ENCODE measurements at regions not wholly inside any gene's neighbourhood (a gene's known extent, or its start where the extent isn't known, plus 50 kb on each side); places are given as distances from the start of the nearest gene placed in this dataset.

DNA sequence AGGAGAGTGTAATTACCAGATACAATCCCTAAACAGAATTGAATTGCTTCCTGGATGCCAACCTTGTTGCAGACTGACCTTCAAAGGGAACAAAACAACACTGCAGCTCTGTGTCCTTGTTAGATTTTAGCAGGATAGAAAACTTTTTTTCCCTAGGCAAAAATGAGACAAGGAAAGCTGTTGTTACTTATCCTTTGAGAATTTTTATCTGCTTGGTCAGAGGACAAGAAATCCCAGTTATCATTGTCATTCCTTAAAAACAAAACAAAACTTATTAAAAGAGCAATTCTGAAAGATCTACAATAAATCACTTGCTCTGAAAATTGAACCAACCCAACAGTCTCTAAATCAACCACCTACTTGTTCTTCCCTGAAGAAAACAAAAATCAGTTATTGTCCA, 652.6 kb downstream of the REEP3 start:
- Histone ChIP-seq H3K27me3 (ENCODE audit: low read length) (no peaks in the 10 kb centered on the region), H3K9ac (ENCODE audit: low read length) (no peak overlapping the region), H3F3A (ENCODE audit: insufficient read depth) (no peaks in the 10 kb centered on the region), H3K9me2 (replicated peaks; ENCODE audit: insufficient read depth, low read length) (no peaks in the 10 kb centered on the region), H2AFZ (ENCODE audit: low read depth, low read length, severe bottlenecking) (no peak overlapping the region), H3K9me3 (ENCODE audit: insufficient read depth, low read length) (no peaks in the 10 kb centered on the region), H3K4me3 (ENCODE audit: insufficient read depth, low read length, poor library complexity, severe bottlenecking) (no peak overlapping the region), H3K27ac (ENCODE audit: low read depth, low read length) (no peak overlapping the region), H3K36me3 (ENCODE audit: low read length) (no peaks in the 10 kb centered on the region), H3K4me2 (ENCODE audit: low read depth, low read length, poor library complexity, severe bottlenecking) (no peak overlapping the region), H3K79me2 (ENCODE audit: insufficient read depth, low read length) (no peaks in the 10 kb centered on the region), H4K20me1 (ENCODE audit: low read depth, low read length) (no peaks in the 10 kb centered on the region)
- TF ChIP-seq, protein P1, sequence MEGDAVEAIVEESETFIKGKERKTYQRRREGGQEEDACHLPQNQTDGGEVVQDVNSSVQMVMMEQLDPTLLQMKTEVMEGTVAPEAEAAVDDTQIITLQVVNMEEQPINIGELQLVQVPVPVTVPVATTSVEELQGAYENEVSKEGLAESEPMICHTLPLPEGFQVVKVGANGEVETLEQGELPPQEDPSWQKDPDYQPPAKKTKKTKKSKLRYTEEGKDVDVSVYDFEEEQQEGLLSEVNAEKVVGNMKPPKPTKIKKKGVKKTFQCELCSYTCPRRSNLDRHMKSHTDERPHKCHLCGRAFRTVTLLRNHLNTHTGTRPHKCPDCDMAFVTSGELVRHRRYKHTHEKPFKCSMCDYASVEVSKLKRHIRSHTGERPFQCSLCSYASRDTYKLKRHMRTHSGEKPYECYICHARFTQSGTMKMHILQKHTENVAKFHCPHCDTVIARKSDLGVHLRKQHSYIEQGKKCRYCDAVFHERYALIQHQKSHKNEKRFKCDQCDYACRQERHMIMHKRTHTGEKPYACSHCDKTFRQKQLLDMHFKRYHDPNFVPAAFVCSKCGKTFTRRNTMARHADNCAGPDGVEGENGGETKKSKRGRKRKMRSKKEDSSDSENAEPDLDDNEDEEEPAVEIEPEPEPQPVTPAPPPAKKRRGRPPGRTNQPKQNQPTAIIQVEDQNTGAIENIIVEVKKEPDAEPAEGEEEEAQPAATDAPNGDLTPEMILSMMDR (IDR thresholded peaks at IDR 0.05; ENCODE audit: insufficient read depth, low read length, poor library complexity, severe bottlenecking) = no peak
- no peak for TF ChIP-seq EZH2phosphoT487 (conservative IDR thresholded peaks at IDR 0.05; ENCODE audit: low read length)

DNA sequence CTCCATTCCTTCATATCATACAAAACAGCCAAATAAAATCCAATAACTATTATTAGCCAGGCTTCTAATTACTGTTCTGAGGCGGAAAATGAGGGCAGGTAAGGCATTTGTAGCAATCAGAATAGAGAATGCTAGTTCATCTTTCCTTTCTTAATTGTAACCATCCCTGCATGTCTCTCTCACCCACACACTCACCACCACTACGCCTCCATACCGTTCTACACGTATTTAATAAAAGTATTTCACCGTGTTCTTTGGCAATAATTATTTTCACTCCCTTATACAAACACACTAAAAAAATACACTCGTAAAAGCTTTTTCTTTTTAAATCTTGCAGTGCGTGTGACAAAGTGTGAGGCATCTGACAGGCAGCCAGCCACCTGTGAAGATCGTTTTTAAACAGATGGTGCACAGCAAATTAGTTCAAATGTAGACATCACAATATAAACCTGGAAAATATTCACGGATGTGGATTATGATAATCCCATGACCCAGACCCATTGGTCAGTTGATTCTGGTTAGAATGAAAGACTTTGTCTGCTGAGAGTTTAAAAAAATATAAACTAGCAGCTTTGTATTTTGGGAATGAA, 653.6 kb downstream of the REEP3 start:
- Histone ChIP-seq H3K36me3 (ENCODE audit: low read length) (no peaks in the 10 kb centered on the region), H3K27me3 (ENCODE audit: low read length) (no peaks in the 10 kb centered on the region), H3K9me3 (ENCODE audit: insufficient read depth, low read length) (no peaks in the 10 kb centered on the region), H3K79me2 (ENCODE audit: insufficient read depth, low read length) (no peaks in the 10 kb centered on the region), H3K9ac (ENCODE audit: low read length) (no peak overlapping the region), H4K20me1 (ENCODE audit: low read depth, low read length) (no peaks in the 10 kb centered on the region), H2AFZ (ENCODE audit: low read depth, low read length, severe bottlenecking) (no peak overlapping the region), H3K9me2 (replicated peaks; ENCODE audit: insufficient read depth, low read length) (no peaks in the 10 kb centered on the region), H3F3A (ENCODE audit: insufficient read depth) (no peaks in the 10 kb centered on the region), H3K4me3 (ENCODE audit: insufficient read depth, low read length, poor library complexity, severe bottlenecking) (no peak overlapping the region), H3K4me2 (ENCODE audit: low read depth, low read length, poor library complexity, severe bottlenecking) (no peak overlapping the region), H3K27ac (ENCODE audit: low read depth, low read length) (no peak overlapping the region)
- no peak for TF ChIP-seq EZH2phosphoT487 (conservative IDR thresholded peaks at IDR 0.05; ENCODE audit: low read length)
- TF ChIP-seq, protein P1 (IDR thresholded peaks at IDR 0.05; ENCODE audit: insufficient read depth, low read length, poor library complexity, severe bottlenecking) = no peak

DNA sequence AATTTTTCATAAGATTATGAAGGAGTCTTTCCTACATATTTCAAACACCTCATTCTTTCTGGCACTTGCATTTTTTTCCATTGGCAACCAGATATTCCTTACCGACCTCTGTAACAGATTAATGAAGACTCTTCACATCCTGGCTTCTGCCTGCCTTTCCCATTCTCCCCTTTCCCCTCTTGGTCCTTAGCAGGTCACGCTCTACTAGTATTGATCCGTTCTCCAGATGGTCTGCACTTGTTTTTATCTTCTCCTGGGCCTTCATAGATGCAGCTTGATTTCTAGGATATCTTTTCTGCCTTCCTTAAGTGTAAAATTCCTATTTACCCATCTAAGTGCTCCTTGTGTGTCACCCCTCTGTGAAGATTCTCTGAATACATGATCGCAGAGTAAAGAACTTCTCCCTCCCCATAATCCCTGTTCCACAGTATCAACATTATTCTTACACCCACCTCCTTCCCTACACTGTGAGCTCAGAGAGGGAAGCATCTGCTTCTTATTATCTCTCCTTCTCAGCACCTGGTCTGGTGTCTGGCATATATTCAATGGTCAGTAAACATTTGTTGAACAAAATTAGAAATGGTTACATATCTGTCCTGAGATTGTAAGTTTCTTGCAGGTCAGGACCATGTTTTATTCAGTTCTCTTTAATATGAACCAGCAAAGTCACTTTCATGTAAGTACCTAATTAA, 654.2 kb downstream of the REEP3 start:
- TF ChIP-seq, protein P1 (IDR thresholded peaks at IDR 0.05; ENCODE audit: insufficient read depth, low read length, poor library complexity, severe bottlenecking) = no peak
- TF ChIP-seq EZH2phosphoT487 (conservative IDR thresholded peaks at IDR 0.05; ENCODE audit: low read length) = no peak

More for the DNA sequence above, 654.2 kb downstream of the REEP3 start:
- Histone ChIP-seq H3K9ac (ENCODE audit: low read length) (no peak overlapping the region), H3F3A (ENCODE audit: insufficient read depth) (no peaks in the 10 kb centered on the region), H3K4me3 (ENCODE audit: insufficient read depth, low read length, poor library complexity, severe bottlenecking) (no peak overlapping the region), H2AFZ (ENCODE audit: low read depth, low read length, severe bottlenecking) (no peak overlapping the region), H3K27me3 (ENCODE audit: low read length) (no peaks in the 10 kb centered on the region), H3K9me2 (replicated peaks; ENCODE audit: insufficient read depth, low read length) (no peaks in the 10 kb centered on the region), H3K36me3 (ENCODE audit: low read length) (no peaks in the 10 kb centered on the region), H3K27ac (ENCODE audit: low read depth, low read length) (no peak overlapping the region), H4K20me1 (ENCODE audit: low read depth, low read length) (no peaks in the 10 kb centered on the region), H3K4me2 (ENCODE audit: low read depth, low read length, poor library complexity, severe bottlenecking) (no peak overlapping the region), H3K79me2 (ENCODE audit: insufficient read depth, low read length) (no peaks in the 10 kb centered on the region), H3K9me3 (ENCODE audit: insufficient read depth, low read length) (no peaks in the 10 kb centered on the region)
